NT2/D1 (cell line): ENCODE measurements at regions not wholly inside any gene's neighbourhood (a gene's known extent, or its start where the extent isn't known, plus 50 kb on each side); places are given as distances from the start of the nearest gene placed in this dataset.

Experiments
- SUZ12 ChIP-seq: IDR thresholded peaks from 2 replicates; pipeline ENCODE4 v1.6.1; 2011; ENCODE audit not compliant: insufficient read length, insufficient read depth; ENCODE audit errors: extremely low read depth
- YY1 ChIP-seq: IDR thresholded peaks from 2 replicates; pipeline ENCODE4 v1.6.1; 2011; ENCODE audit not compliant: insufficient read length, insufficient read depth

DNA sequence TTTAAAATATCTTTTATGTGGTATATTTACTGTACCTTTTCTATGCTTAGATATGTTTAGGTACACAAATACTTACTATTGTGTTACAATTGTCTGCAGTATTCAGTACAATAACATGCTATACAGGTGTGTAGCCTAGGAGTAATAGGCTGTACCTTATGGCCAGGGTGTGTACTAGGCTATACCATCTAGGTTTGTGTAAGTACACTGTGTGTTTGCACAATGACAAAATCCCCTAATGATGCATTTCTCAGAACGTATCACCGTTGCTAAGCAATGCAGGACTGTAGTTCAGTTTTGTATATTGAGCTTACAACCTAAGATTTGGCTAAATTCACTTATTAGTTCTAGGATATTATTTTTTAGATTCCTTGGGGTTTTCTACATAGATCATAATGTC is 332.3 kb upstream of the HS6ST1 start:
- TF ChIP-seq SUZ12, result no peak
- no peak for TF ChIP-seq YY1
